KMS-11 (cell line): ENCODE measurements at regions not wholly inside any gene's neighbourhood (a gene's known extent, or its start where the extent isn't known, plus 50 kb on each side); places are given as distances from the start of the nearest gene placed in this dataset.

Source experiments
- H2AFZ ChIP-seq: fragments of 200-600 bp; sonication (generic); 2 replicates; pipeline ENCODE4 v1.6.1; 2016; ENCODE audit warnings: antibody characterized with exemption, mixed run types, low read depth
- H3K27ac ChIP-seq: fragments of 200-600 bp; sonication (generic); 2 replicates; pipeline ENCODE4 v1.6.1; 2016; ENCODE audit warnings: mild to moderate bottlenecking, mixed run types
- H3K27me3 ChIP-seq: fragments of 200-600 bp; sonication (generic); 2 replicates; pipeline ENCODE4 v1.6.1; 2017; ENCODE audit warnings: mild to moderate bottlenecking, low read depth, mixed run types, moderate library complexity; ENCODE audit not compliant: insufficient read depth
- H3K36me3 ChIP-seq: fragments of 200-600 bp; sonication (generic); 2 replicates; pipeline ENCODE4 v1.6.1; 2017; ENCODE audit warnings: mild to moderate bottlenecking, mixed run types; ENCODE audit not compliant: insufficient read depth
- H3K4me1 ChIP-seq: fragments of 200-600 bp; sonication (generic); 2 replicates; pipeline ENCODE4 v1.6.1; 2016; ENCODE audit warnings: mild to moderate bottlenecking, low read depth, mixed run types; ENCODE audit not compliant: poor library complexity, severe bottlenecking
- H3K4me2 ChIP-seq: fragments of 200-600 bp; sonication (generic); 2 replicates; pipeline ENCODE4 v1.7.0; 2016; ENCODE audit warnings: mild to moderate bottlenecking, mixed run types
- H3K4me3 ChIP-seq: fragments of 200-600 bp; sonication (generic); IDR thresholded peaks from 2 replicates; pipeline ENCODE4 v1.6.1; 2017; ENCODE audit warnings: low read depth, low read length, mixed read lengths; ENCODE audit not compliant: insufficient read depth
- H3K79me2 ChIP-seq: fragments of 200-600 bp; sonication (generic); 2 replicates; pipeline ENCODE4 v1.6.1; 2016; ENCODE audit warnings: low read depth, mixed run types; ENCODE audit not compliant: insufficient read depth
- H3K9ac ChIP-seq: fragments of 200-600 bp; sonication (generic); 2 replicates; pipeline ENCODE4 v1.6.1; 2016; ENCODE audit warnings: mild to moderate bottlenecking, mixed run types
- H4K20me1 ChIP-seq: fragments of 200-600 bp; sonication (generic); 2 replicates; pipeline ENCODE4 v1.6.1; 2016; ENCODE audit warnings: mild to moderate bottlenecking, mixed run types; ENCODE audit not compliant: insufficient read depth
- TF ChIP-seq, protein P1 (sequence below): fragments of 200-600 bp; sonication (generic); conservative IDR thresholded peaks from 2 replicates; pipeline ENCODE4 v1.6.1; 2017; ENCODE audit warnings: low read depth, mild to moderate bottlenecking, antibody characterized with exemption, low read length, moderate library complexity, mixed read lengths

DNA sequence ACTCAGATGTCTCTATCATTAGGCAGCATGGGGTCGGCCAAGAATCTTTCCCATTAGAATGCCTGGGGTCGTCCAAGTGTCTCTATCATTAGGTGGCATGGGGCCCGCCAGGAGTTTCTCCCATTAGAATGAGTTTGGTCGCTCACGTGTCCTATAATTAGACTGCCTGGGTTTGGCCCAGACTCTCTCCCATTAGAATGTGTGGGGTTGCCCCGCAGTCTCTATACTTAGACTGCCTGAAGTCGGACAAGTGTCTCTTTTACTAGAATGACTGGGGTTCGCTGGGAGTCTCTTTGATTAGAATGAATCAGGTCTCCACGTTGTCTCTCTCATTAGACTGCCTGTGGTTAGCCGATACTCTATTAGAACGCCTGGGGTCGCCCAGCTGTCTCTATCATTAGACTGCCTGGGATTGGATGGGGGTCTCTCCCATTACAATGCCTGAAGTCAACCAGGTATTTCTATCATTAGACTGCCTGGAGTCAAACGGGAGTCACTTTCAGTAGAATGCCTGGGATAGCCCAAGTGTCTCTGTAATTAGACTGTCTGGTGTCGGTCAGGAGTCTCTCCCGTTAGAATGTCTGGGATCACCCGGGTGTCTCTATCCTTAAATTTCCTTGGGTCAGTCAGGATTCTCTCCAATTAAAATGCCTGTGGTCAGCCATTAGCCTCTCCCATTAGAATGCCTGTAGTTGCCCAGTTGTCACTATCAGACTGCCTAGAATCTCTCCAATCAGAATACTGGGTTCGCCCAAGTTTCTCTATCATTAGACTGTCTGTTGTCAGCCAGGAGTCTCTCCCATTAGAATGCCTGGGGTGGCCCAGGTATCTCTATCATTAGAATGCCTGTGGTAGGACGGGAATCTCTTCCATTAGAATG, 1454.1 kb downstream of the UQCRFS1 start:
- Histone ChIP-seq H3K27me3 (no peaks in the 10 kb centered on the region), H4K20me1 (no peaks in the 10 kb centered on the region), H3K4me3 (no peak overlapping the region), H3K9ac (no peak overlapping the region), H3K27ac (no peak overlapping the region), H3K4me2 (no peak overlapping the region), H3K79me2 (no peaks in the 10 kb centered on the region), H3K4me1 (no peaks in the 10 kb centered on the region), H2AFZ (no peak overlapping the region), H3K36me3 (no peaks in the 10 kb centered on the region)
- TF ChIP-seq, protein P1, sequence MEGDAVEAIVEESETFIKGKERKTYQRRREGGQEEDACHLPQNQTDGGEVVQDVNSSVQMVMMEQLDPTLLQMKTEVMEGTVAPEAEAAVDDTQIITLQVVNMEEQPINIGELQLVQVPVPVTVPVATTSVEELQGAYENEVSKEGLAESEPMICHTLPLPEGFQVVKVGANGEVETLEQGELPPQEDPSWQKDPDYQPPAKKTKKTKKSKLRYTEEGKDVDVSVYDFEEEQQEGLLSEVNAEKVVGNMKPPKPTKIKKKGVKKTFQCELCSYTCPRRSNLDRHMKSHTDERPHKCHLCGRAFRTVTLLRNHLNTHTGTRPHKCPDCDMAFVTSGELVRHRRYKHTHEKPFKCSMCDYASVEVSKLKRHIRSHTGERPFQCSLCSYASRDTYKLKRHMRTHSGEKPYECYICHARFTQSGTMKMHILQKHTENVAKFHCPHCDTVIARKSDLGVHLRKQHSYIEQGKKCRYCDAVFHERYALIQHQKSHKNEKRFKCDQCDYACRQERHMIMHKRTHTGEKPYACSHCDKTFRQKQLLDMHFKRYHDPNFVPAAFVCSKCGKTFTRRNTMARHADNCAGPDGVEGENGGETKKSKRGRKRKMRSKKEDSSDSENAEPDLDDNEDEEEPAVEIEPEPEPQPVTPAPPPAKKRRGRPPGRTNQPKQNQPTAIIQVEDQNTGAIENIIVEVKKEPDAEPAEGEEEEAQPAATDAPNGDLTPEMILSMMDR = no peak

DNA sequence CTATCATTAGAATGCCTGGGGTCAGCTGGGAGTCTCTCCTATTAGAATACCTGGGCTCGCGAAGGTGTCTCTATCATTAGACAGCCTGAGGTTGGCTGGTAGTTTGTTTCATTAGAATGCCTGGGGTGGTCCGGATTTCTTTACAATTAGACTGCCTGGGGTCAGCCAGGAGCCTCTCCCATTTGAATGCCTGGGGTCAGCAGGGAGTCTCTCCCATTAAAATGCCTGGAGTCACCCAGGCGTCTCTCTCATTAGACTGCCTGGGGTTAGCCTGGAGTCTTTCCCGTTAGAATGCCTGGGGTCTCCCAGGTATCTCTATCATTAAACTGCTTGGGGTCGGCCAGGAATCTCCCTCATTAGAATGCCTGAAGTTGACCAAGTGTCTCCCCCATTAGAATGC, 1458.3 kb downstream of the UQCRFS1 start:
- Histone ChIP-seq H3K27ac (no peak overlapping the region), H2AFZ (no peak overlapping the region), H3K4me2 (no peak overlapping the region), H3K4me1 (no peaks in the 10 kb centered on the region), H4K20me1 (no peaks in the 10 kb centered on the region), H3K4me3 (no peak overlapping the region), H3K36me3 (no peaks in the 10 kb centered on the region), H3K9ac (no peak overlapping the region), H3K79me2 (no peaks in the 10 kb centered on the region), H3K27me3 (no peaks in the 10 kb centered on the region)
- TF ChIP-seq, protein P1 = no peak

DNA sequence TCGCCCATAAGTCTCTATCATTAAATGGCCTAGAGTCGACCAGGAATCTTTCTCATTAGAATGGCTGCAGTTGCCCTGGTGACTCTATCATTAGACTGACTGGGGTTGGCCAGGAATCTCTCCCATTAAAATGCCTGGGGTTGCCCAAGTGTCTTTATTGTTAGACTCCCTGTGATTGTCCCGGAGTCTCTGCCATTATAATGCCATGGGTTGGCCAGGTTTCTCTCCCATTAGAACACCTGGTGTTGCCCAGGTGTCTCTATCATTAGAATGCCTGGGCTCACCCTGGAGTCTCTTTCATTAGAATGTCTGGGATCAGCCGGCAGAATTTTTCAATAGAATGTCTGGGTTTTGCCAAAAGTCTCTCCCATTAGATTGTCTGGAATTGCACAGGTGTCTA, 1459.3 kb downstream of the UQCRFS1 start:
- Histone ChIP-seq H3K9ac (no peak overlapping the region), H3K79me2 (no peaks in the 10 kb centered on the region), H3K4me2 (no peak overlapping the region), H3K36me3 (no peaks in the 10 kb centered on the region), H2AFZ (no peak overlapping the region), H3K27me3 (no peaks in the 10 kb centered on the region), H3K4me1 (no peaks in the 10 kb centered on the region), H3K4me3 (no peak overlapping the region), H4K20me1 (no peaks in the 10 kb centered on the region), H3K27ac (no peak overlapping the region)
- TF ChIP-seq, protein P1 = no peak

DNA sequence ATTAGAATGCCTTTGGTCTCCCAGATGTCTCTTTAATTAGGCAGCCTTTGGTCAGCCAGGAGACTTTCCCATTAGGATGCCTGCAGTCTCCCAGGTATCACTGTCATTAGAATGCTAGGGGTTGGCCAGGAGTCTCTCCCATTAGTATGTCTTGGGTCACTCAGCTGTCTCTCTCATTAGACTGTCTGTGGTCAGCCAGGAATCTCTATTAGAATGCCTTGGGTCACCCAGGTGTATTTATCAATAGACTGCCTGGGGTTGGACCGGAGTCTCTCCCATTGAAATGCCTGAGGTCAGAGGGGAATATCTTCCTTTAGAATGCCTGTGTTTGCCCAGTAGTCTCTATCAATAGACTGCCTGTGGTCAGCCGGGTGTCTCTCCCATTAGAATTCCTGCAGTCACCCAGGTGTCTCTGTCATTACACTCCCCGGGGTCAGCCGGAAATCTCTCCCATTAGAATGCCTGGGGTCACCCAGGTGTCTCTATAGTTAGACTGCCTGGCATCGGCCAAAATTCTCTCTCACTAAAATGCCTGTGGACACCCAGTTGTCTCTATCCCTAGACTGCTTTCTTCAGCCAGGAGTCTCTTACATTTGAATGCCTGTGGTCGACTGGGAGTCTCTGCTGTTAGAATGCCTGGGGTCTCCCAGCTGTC, 1460.3 kb downstream of the UQCRFS1 start:
- Histone ChIP-seq H3K79me2 (no peaks in the 10 kb centered on the region), H3K36me3 (no peaks in the 10 kb centered on the region), H4K20me1 (no peaks in the 10 kb centered on the region), H3K27me3 (no peaks in the 10 kb centered on the region), H3K27ac (no peak overlapping the region), H2AFZ (no peak overlapping the region), H3K4me1 (no peaks in the 10 kb centered on the region), H3K4me3 (no peak overlapping the region), H3K4me2 (no peak overlapping the region), H3K9ac (no peak overlapping the region)
- TF ChIP-seq, protein P1 = no peak
